ENCODE measurements at regions not wholly inside any gene's neighbourhood (a gene's known extent, or its start where the extent isn't known, plus 50 kb on each side); places are given as distances from the start of the nearest gene placed in this dataset.

- TF ChIP-seq, protein P1, sequence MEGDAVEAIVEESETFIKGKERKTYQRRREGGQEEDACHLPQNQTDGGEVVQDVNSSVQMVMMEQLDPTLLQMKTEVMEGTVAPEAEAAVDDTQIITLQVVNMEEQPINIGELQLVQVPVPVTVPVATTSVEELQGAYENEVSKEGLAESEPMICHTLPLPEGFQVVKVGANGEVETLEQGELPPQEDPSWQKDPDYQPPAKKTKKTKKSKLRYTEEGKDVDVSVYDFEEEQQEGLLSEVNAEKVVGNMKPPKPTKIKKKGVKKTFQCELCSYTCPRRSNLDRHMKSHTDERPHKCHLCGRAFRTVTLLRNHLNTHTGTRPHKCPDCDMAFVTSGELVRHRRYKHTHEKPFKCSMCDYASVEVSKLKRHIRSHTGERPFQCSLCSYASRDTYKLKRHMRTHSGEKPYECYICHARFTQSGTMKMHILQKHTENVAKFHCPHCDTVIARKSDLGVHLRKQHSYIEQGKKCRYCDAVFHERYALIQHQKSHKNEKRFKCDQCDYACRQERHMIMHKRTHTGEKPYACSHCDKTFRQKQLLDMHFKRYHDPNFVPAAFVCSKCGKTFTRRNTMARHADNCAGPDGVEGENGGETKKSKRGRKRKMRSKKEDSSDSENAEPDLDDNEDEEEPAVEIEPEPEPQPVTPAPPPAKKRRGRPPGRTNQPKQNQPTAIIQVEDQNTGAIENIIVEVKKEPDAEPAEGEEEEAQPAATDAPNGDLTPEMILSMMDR (IDR thresholded peaks at IDR 0.05; ENCODE audit: insufficient read depth, low read length, poor library complexity, severe bottlenecking): no peak
- no peak for TF ChIP-seq EZH2phosphoT487 (conservative IDR thresholded peaks at IDR 0.05; ENCODE audit: low read length)
These were observed 606.4 kb downstream of the TDRD15 start for GRCh38 chr2:21730141-21730540.
